ENCODE measurements at regions not wholly inside any gene's neighbourhood (a gene's known extent, or its start where the extent isn't known, plus 50 kb on each side); places are given as distances from the start of the nearest gene placed in this dataset.

DNA sequence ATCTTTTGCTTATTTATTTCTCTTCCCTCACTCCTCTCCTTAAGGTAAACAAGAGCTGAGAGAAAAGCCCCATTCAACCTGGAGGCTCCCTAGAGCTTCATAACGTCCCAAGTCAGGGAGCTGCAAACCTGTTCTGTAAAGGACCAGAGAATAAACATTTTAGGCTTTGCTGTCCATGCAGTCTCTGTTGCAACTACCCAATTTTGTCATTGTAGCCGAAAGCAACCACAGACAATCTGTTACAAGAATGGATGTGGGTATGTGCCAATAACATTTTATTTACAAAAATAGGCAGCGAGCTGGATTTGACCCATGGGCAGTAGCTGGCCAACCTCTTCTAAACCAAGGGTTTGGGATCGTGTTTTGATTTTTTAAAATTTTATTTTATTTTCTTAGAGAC, 71.3 kb upstream of the TBL1X start:
- in situ Hi-C loops (cut with MboI; ENCODE audit: low sequenced_read_pairs), result no loop called here
- intact Hi-C loops (cut with micrococcal nuclease), result no loop called here
- no peak overlapping the region for H2AFZ ChIP-seq (replicated peaks; ENCODE audit: low read length, poor library complexity)
- no TSS peak for BruUV-seq (replicated peaks)
- no peak overlapping the region for H2AK5ac ChIP-seq (ENCODE audit: low read depth, low read length)
- ATAC-seq (ENCODE audit: low read depth) (no peak), DNase-seq (no peak)
- H3K4me1 ChIP-seq (ENCODE audit: control insufficient read depth, insufficient read depth, low read length), result no peaks in the 10 kb centered on the region; the same call in 1 of the 2 replicates
- H3K18ac ChIP-seq (ENCODE audit: low read depth, low read length), result no peak overlapping the region
- no peak overlapping the region for H2BK5ac ChIP-seq (ENCODE audit: low read depth, low read length, poor library complexity, severe bottlenecking)
- no peaks in the 10 kb centered on the region for H3K36me3 ChIP-seq (ENCODE audit: control insufficient read depth, insufficient read depth, low read length)
- no peak overlapping the region for H2AK9ac ChIP-seq (replicated peaks; ENCODE audit: low read depth, low read length, poor library complexity)
- H4K20me1 ChIP-seq (ENCODE audit: insufficient read depth, low read length), result no peaks in the 10 kb centered on the region
- no peak overlapping the region for H4K5ac ChIP-seq (ENCODE audit: low read depth, low read length)
- H3K27ac ChIP-seq (ENCODE audit: insufficient read depth, low read length), result no peak overlapping the region
- no peak overlapping the region for H3K9ac ChIP-seq (ENCODE audit: low read depth, low read length)
- no CpG with 5 or more reads among the region's 4 CpGs for WGBS, 2 experiments (ENCODE audit: extremely low coverage in 2 of 2, insufficient read length in 1 of 2)
- no peaks in the 10 kb centered on the region for H3K9me3 ChIP-seq (ENCODE audit: control insufficient read depth, insufficient read depth, low read length)
- H4K91ac ChIP-seq (ENCODE audit: insufficient read depth, low read depth, low read length), result no peak overlapping the region
- H4K8ac ChIP-seq (ENCODE audit: low read depth in 2 of 2, low read length in 2 of 2), result no peak overlapping the region
- no peak overlapping the region for H2BK120ac ChIP-seq (ENCODE audit: low read depth, low read length)
- H3K23ac ChIP-seq (ENCODE audit: low read depth, low read length), result no peak overlapping the region
- no peak overlapping the region for H2BK15ac ChIP-seq (ENCODE audit: low read depth, low read length)
- no peak overlapping the region for H3K14ac ChIP-seq (replicated peaks; ENCODE audit: low read depth, low read length)
- H3K4me3 ChIP-seq (ENCODE audit: insufficient read depth, low read depth, low read length), result no peak overlapping the region
- POLR2A ChIA-PET (ENCODE audit: unreplicated experiment), result no interaction called here
- no peaks in the 10 kb centered on the region for H3K79me1 ChIP-seq (ENCODE audit: low read depth in 1 of 2, low read length in 2 of 2)
- H2BK20ac ChIP-seq (ENCODE audit: low read depth, low read length), result no peak overlapping the region
- H3K56ac ChIP-seq (ENCODE audit: extremely low read depth, insufficient read depth, low read length), result no peak overlapping the region
- no peaks in the 10 kb centered on the region for H3K9me1 ChIP-seq (ENCODE audit: insufficient read depth, low read length)
- no peak overlapping the region for H3K4me2 ChIP-seq (ENCODE audit: low read depth, low read length)
- no peaks in the 10 kb centered on the region for H3K27me3 ChIP-seq (ENCODE audit: control insufficient read depth, insufficient read depth, low read length)
- H3K4ac ChIP-seq (ENCODE audit: low read depth, low read length), result no peak overlapping the region
- CTCF ChIA-PET, result no interaction called here
- TF ChIP-seq RFX5 (IDR thresholded peaks at IDR 0.05; ENCODE audit: low read depth, low read length) (no peak), FOS (IDR thresholded peaks at IDR 0.05; ENCODE audit: low read depth, low read length) (no peak), CHD1 (IDR thresholded peaks at IDR 0.05; ENCODE audit: low read depth, low read length) (no peak), RCOR1 (IDR thresholded peaks at IDR 0.05; ENCODE audit: insufficient replicate concordance, low read length) (no peak), MAFK (IDR thresholded peaks at IDR 0.05; ENCODE audit: low read depth, low read length) (no peak), MAZ (IDR thresholded peaks at IDR 0.05; ENCODE audit: borderline replicate concordance, low read depth, low read length) (no peak), BHLHE40 (IDR thresholded peaks at IDR 0.05; ENCODE audit: low read depth, low read length) (no peak), NFE2L2 (IDR thresholded peaks at IDR 0.05; ENCODE audit: low read depth, low read length) (no peak), MXI1 (IDR thresholded peaks at IDR 0.05; ENCODE audit: borderline replicate concordance, low read depth, low read length) (no peak), RAD21 (IDR thresholded peaks at IDR 0.05; ENCODE audit: low read length) (no peak), SMC3 (IDR thresholded peaks at IDR 0.05; ENCODE audit: low read depth, low read length) (no peak), CEBPB (IDR thresholded peaks at IDR 0.05; ENCODE audit: low read depth, low read length) (no peak), POLR2A (IDR thresholded peaks at IDR 0.05; ENCODE audit: low read depth, low read length) (no peak)
- TF ChIP-seq, protein P1, sequence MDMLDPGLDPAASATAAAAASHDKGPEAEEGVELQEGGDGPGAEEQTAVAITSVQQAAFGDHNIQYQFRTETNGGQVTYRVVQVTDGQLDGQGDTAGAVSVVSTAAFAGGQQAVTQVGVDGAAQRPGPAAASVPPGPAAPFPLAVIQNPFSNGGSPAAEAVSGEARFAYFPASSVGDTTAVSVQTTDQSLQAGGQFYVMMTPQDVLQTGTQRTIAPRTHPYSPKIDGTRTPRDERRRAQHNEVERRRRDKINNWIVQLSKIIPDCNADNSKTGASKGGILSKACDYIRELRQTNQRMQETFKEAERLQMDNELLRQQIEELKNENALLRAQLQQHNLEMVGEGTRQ (IDR thresholded peaks at IDR 0.05; ENCODE audit: low read depth, low read length), result no peak
- TF ChIP-seq, protein P2, sequence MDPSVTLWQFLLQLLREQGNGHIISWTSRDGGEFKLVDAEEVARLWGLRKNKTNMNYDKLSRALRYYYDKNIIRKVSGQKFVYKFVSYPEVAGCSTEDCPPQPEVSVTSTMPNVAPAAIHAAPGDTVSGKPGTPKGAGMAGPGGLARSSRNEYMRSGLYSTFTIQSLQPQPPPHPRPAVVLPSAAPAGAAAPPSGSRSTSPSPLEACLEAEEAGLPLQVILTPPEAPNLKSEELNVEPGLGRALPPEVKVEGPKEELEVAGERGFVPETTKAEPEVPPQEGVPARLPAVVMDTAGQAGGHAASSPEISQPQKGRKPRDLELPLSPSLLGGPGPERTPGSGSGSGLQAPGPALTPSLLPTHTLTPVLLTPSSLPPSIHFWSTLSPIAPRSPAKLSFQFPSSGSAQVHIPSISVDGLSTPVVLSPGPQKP (IDR thresholded peaks at IDR 0.05; ENCODE audit: borderline replicate concordance, low read depth, low read length), result no peak
- TF ChIP-seq, protein P3, sequence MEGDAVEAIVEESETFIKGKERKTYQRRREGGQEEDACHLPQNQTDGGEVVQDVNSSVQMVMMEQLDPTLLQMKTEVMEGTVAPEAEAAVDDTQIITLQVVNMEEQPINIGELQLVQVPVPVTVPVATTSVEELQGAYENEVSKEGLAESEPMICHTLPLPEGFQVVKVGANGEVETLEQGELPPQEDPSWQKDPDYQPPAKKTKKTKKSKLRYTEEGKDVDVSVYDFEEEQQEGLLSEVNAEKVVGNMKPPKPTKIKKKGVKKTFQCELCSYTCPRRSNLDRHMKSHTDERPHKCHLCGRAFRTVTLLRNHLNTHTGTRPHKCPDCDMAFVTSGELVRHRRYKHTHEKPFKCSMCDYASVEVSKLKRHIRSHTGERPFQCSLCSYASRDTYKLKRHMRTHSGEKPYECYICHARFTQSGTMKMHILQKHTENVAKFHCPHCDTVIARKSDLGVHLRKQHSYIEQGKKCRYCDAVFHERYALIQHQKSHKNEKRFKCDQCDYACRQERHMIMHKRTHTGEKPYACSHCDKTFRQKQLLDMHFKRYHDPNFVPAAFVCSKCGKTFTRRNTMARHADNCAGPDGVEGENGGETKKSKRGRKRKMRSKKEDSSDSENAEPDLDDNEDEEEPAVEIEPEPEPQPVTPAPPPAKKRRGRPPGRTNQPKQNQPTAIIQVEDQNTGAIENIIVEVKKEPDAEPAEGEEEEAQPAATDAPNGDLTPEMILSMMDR (conservative IDR thresholded peaks at IDR 0.05; ENCODE audit: low read depth, low read length), result no peak
- dilution Hi-C loops (cut with HindIII; ENCODE audit: low sequenced_read_pairs, unreplicated experiment), result no loop called here

Data from IMR-90 (cell line).